Stimulated activated CD4-positive, alpha-beta T cell treated with anti-CD3 and anti-CD28 coated beads, Interleukin-12 subunit alpha, Interleukin-12 subunit beta, amount 100 ng/mL, for 48 hours (primary cell): ENCODE measurements at regions not wholly inside any gene's neighbourhood (a gene's known extent, or its start where the extent isn't known, plus 50 kb on each side); places are given as distances from the start of the nearest gene placed in this dataset.

Source experiments
- DNase-seq, 3 donors: peaks; one replicate each; pipeline ENCODE4 v3.0.0-alpha.2; 2020; ENCODE audit warnings: low read depth in 2 of 3, low spot score in 1 of 3

GRCh38 chr3:81291586-81291985 lies 469.9 kb downstream of the GBE1 start:
- no peak for DNase-seq

- DNase-seq, result no peak
These were observed 471.8 kb downstream of the GBE1 start for GRCh38 chr3:81289676-81290075.

GRCh38 chr3:81279481-81280379 lies 481.7 kb downstream of the GBE1 start:
- no peak for DNase-seq

- DNase-seq, result no peak
These were observed 483.6 kb downstream of the GBE1 start for GRCh38 chr3:81277853-81278252.

GRCh38 chr3:81274671-81275070 lies 486.8 kb downstream of the GBE1 start:
- DNase-seq, result no peak

GRCh38 chr3:81270603-81271379 lies 490.7 kb downstream of the GBE1 start:
- DNase-seq, result no peak

GRCh38 chr3:81268526-81268925 lies 492.9 kb downstream of the GBE1 start:
- no peak for DNase-seq

GRCh38 chr3:81261996-81262395 lies 499.4 kb downstream of the GBE1 start:
- DNase-seq, result no peak

GRCh38 chr3:81255463-81255862 lies 506.0 kb downstream of the GBE1 start:
- no peak for DNase-seq

- DNase-seq, result no peak
These were observed 510.3 kb downstream of the GBE1 start for GRCh38 chr3:81251096-81251495.

- no peak for DNase-seq
These were observed 511.9 kb downstream of the GBE1 start for GRCh38 chr3:81249540-81250029.

- no peak for DNase-seq
These were observed 515.9 kb downstream of the GBE1 start for GRCh38 chr3:81245501-81245900.

GRCh38 chr3:81245043-81245442 lies 516.4 kb downstream of the GBE1 start:
- DNase-seq, result no peak

GRCh38 chr3:81244231-81244630 lies 517.2 kb downstream of the GBE1 start:
- DNase-seq, result no peak

GRCh38 chr3:81242871-81243270 lies 518.6 kb downstream of the GBE1 start:
- DNase-seq, result no peak

GRCh38 chr3:81237181-81237580 lies 524.3 kb downstream of the GBE1 start:
- no peak for DNase-seq

GRCh38 chr3:81218023-81218422 lies 543.4 kb downstream of the GBE1 start:
- DNase-seq, result no peak

GRCh38 chr3:81217101-81217500 lies 544.3 kb downstream of the GBE1 start:
- DNase-seq, result no peak

- DNase-seq, result no peak
These were observed 545.3 kb downstream of the GBE1 start for GRCh38 chr3:81216192-81216591.

GRCh38 chr3:81214631-81215030 lies 546.8 kb downstream of the GBE1 start:
- DNase-seq, result no peak

GRCh38 chr3:81199587-81199986 lies 561.9 kb downstream of the GBE1 start:
- DNase-seq, result no peak

GRCh38 chr3:81198756-81199155 lies 562.7 kb downstream of the GBE1 start:
- DNase-seq, result no peak
